ENCODE measurements at regions not wholly inside any gene's neighbourhood (a gene's known extent, or its start where the extent isn't known, plus 50 kb on each side); places are given as distances from the start of the nearest gene placed in this dataset.

DNA sequence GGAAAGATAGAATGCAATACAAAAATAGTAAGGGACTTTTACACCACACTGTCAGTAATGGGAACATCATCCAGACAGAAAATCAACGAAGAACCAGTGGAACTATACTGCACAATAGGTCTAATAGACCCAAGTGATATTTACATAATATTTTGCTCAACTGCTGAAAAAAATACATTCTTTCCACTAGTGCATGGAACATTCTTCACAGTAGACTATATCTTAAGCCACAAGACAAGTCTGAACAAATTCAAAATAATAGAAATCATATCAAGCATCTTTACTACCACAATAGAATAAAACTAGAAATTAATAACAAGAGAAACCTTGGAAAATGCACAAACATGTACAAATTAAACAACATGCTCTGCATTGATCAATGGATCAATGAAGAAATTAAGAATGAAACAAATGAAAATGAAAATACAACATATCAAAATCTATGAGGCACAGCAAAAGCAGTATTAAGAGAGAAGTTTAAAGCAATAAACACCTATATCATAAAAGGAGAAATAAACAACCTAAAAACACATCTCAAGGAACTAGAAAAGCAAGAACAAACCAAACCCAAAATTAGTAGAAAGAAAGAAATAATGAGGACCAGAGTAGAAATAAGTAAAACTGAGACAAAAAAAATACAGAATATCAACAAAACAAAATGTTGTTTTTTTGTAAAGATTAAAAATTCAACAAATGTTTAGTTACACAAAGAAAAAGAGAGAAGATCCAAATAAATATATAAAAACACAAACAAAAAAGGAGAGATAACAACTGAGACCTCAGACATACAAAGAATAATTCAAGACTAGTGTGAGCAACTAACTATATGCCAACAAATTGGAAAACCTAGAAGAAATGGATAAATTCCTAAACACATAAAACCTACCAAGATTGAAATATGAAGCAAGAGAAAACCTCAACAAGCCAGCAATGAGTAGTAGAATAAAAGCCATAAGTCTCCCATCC is 51.5 kb upstream of the ANTXR2 start:
- TF ChIP-seq, protein P1, sequence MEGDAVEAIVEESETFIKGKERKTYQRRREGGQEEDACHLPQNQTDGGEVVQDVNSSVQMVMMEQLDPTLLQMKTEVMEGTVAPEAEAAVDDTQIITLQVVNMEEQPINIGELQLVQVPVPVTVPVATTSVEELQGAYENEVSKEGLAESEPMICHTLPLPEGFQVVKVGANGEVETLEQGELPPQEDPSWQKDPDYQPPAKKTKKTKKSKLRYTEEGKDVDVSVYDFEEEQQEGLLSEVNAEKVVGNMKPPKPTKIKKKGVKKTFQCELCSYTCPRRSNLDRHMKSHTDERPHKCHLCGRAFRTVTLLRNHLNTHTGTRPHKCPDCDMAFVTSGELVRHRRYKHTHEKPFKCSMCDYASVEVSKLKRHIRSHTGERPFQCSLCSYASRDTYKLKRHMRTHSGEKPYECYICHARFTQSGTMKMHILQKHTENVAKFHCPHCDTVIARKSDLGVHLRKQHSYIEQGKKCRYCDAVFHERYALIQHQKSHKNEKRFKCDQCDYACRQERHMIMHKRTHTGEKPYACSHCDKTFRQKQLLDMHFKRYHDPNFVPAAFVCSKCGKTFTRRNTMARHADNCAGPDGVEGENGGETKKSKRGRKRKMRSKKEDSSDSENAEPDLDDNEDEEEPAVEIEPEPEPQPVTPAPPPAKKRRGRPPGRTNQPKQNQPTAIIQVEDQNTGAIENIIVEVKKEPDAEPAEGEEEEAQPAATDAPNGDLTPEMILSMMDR (IDR thresholded peaks at IDR 0.05 in 2 of 3, conservative IDR thresholded peaks at IDR 0.05 in 1 of 3; ENCODE audit: borderline replicate concordance in 1 of 3, insufficient read depth in 1 of 3, low read depth in 2 of 3, low read length in 2 of 3): no peak
- TF ChIP-seq POLR2A (IDR thresholded peaks at IDR 0.05; ENCODE audit: borderline replicate concordance, extremely low read depth, insufficient read depth, insufficient read length): no peak
- no peak for TF ChIP-seq ELF1 (IDR thresholded peaks at IDR 0.05; ENCODE audit: borderline replicate concordance, low read depth)
- no peak for TF ChIP-seq POLR2AphosphoS5 (IDR thresholded peaks at IDR 0.05; ENCODE audit: low read depth, low read length)
- TF ChIP-seq EZH2phosphoT487 (IDR thresholded peaks at IDR 0.05; ENCODE audit: borderline replicate concordance): no peak
- TF ChIP-seq SIN3A (IDR thresholded peaks at IDR 0.05; ENCODE audit: low read depth): no peak
- TF ChIP-seq EZH2 (IDR thresholded peaks at IDR 0.05): no peak
- no peak for TF ChIP-seq JUND (IDR thresholded peaks at IDR 0.05)
